Activated T-cell treated with anti-CD3 and anti-CD28 coated beads, Interleukin-2, amount 50 U/mL, for 72 hours (primary cell): ENCODE measurements at regions not wholly inside any gene's neighbourhood (a gene's known extent, or its start where the extent isn't known, plus 50 kb on each side); places are given as distances from the start of the nearest gene placed in this dataset.
"Not testable (repeated sequence)": the region's sequence is repeated elsewhere in the genome, so short reads cannot be mapped to it uniquely, and the experiment has no call there.

Source experiments
- ATAC-seq, 2 donors: fragments of 150-1000 bp; cut with Tn5 transposase; replicated peaks in 1 of 2; 2 replicates each; pipeline ENCODE4 v1.10.0; 2021; ENCODE audit warnings: moderate library complexity in 2 of 2, mild to moderate bottlenecking in 1 of 2
- DNase-seq, 2 donors: peaks; one replicate each; pipeline ENCODE4 v3.0.0; 2021 to 2022; ENCODE audit warnings: mixed read lengths in 1 of 2
- H3K27ac Mint-ChIP-seq: one replicate; pipeline ENCODE4 v1.8.0; 2022; ENCODE audit warnings: mild to moderate bottlenecking, moderate library complexity, mixed read lengths
- H3K27me3 Mint-ChIP-seq: one replicate; pipeline ENCODE4 v1.8.0; 2022; ENCODE audit warnings: low read depth, mixed read lengths
- H3K36me3 Mint-ChIP-seq, 2 donors: one replicate each; pipeline ENCODE4 v1.8.0; 2022; ENCODE audit warnings: mixed read lengths in 2 of 2, mild to moderate bottlenecking in 1 of 2; ENCODE audit not compliant: insufficient read depth in 2 of 2
- H3K4me1 Mint-ChIP-seq: one replicate; pipeline ENCODE4 v1.8.0; 2022; ENCODE audit warnings: low read depth, mixed read lengths
- H3K4me3 Mint-ChIP-seq, 2 donors: one replicate each; pipeline ENCODE4 v1.8.0; 2022; ENCODE audit warnings: mild to moderate bottlenecking in 2 of 2, mixed read lengths in 2 of 2, moderate library complexity in 2 of 2
- H3K9me3 Mint-ChIP-seq, 2 donors: one replicate each; pipeline ENCODE4 v1.8.0; 2022; ENCODE audit warnings: mixed read lengths in 2 of 2

DNA sequence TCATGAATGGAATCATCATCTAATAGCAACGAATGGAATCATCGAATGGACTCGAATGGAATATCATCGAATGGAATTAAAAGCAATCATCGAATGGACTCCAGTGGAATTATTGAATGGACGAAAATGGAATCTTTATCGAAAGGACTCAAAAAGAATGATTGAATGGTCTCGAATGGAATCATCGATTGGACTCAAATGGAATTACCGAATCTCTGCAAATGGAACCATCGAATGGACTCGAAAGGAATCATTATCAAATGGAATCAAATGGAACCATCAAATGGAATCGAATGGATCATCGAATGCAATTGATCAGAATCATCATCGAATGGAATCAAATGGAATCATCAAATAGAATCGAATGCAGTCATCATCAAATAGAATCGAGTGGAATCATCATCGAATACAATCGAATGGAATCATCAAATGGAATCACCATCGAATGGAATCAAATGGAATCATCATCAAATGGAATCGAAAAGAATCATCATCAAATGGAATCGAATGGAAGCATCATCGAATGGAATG, 225.7 kb downstream of the SHCBP1 start:
- not testable (repeated sequence) for H3K4me3 Mint-ChIP-seq, DNase-seq, ATAC-seq, H3K27me3 Mint-ChIP-seq, H3K4me1 Mint-ChIP-seq, H3K27ac Mint-ChIP-seq
- Mint-ChIP-seq H3K36me3 (peaks cover 20 to 22% of the 10 kb centered on the region in 2 donors), H3K9me3 (peaks cover 13 to 16% of the 10 kb centered on the region in 2 donors)

DNA sequence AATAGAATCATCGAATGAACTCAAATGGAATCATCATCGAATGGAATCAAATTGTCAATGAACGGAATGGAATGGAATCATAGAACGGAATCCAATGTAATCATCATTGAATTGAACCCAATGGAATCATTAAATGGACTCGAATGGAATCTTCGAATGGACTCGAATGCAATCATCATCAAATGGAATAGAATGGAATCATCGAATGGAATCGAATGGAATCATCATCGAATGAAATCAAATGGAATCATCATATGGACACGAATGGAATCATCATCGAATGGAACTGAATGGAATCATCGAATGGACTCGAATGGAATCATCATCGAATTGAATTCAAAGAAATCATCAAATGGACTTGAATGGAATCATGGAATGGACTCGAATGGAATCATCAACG, 226.2 kb downstream of the SHCBP1 start:
- not testable (repeated sequence) for ATAC-seq, H3K27ac Mint-ChIP-seq, H3K4me3 Mint-ChIP-seq, DNase-seq, H3K4me1 Mint-ChIP-seq, H3K27me3 Mint-ChIP-seq
- H3K36me3 Mint-ChIP-seq: peaks cover 20 to 22% of the 10 kb centered on the region in 2 donors
- peaks cover 13 to 16% of the 10 kb centered on the region in 2 donors for H3K9me3 Mint-ChIP-seq

- DNase-seq, H3K4me1 Mint-ChIP-seq, H3K27ac Mint-ChIP-seq, H3K4me3 Mint-ChIP-seq, H3K27me3 Mint-ChIP-seq, ATAC-seq: not testable (repeated sequence)
- Mint-ChIP-seq H3K36me3 (peaks cover 22% of the 10 kb centered on the region in 2 donors), H3K9me3 (peaks cover 13 to 16% of the 10 kb centered on the region in 2 donors)
Measured at GRCh38 chr16:46394149-46394548, 227.0 kb downstream of the SHCBP1 start.

- not testable (repeated sequence) for ATAC-seq, H3K27ac Mint-ChIP-seq, H3K4me1 Mint-ChIP-seq, H3K4me3 Mint-ChIP-seq, H3K27me3 Mint-ChIP-seq
- DNase-seq: peak in 1 of 2 donors; percentile 53
- peaks cover 22% of the 10 kb centered on the region in 2 donors for H3K36me3 Mint-ChIP-seq
- peaks cover 13 to 16% of the 10 kb centered on the region in 2 donors for H3K9me3 Mint-ChIP-seq
Measured at GRCh38 chr16:46392930-46393722, 228.1 kb downstream of the SHCBP1 start.

DNA sequence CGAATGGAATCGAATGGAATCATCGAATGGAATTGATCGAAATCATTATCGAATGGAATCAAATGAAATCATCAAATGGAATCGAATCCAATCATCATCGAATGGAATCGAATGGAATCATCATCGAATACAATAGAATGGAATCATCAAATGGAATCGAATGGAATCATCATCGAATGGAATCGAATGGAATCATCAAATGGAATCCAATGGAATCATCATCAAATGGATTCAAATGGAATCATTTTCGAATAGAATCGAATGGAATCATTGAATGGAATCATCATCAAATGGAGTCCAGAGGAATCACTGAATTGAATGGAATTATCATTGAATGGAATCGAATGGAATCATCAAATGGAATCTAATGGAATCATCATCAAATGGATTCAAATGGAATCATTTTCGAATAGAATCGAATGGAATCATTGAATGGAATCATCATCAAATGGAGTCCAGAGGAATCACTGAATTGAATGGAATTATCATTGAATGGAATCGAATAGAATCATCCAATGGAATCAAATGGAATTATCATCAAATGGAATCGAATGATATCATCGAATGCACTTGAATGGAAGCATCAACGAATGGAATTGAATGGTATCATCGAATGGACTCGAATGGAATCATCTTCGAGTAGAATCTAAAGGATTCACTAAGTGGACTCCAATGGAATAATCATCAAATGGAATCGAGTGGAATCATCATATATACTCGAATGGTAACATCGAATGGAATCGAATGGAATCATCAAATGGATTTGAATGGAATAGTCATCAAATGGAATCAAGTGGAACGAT, 230.3 kb downstream of the SHCBP1 start:
- H3K27ac Mint-ChIP-seq, ATAC-seq, H3K4me1 Mint-ChIP-seq, H3K27me3 Mint-ChIP-seq, H3K4me3 Mint-ChIP-seq: not testable (repeated sequence)
- Mint-ChIP-seq H3K9me3 (peaks cover 17 to 20% of the 10 kb centered on the region in 2 donors), H3K36me3 (peaks cover 27 to 31% of the 10 kb centered on the region in 2 donors)
- DNase-seq: peak in 1 of 2 donors; percentile 73

DNA sequence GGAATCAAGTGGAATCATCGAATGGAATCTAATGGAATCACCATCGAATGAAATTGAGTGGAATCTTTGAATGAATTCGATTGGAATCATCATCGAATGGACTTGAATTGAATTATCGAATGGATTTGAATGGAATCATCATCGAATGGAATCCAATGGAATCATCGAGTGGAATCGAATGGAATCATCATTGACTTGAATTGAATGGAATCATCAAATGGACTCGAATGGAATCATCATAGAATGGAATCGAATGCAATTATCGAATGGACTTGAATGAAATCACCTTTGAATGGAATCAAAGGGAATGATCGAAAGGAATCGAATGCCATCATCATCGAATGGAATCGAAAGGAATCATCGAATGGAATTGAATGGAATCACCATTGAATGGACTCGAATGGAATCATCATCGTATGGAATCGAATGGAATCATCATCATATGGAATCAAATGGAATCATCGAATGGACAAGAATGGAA, 231.6 kb downstream of the SHCBP1 start:
- not testable (repeated sequence) for ATAC-seq, H3K4me1 Mint-ChIP-seq, H3K4me3 Mint-ChIP-seq, H3K27me3 Mint-ChIP-seq
- peak; percentile 51 to 93 for DNase-seq
- Mint-ChIP-seq H3K27ac (peak overlapping the region; percentile 0), H3K9me3 (peaks cover 15 to 18% of the 10 kb centered on the region in 2 donors), H3K36me3 (peaks cover 23 to 33% of the 10 kb centered on the region in 2 donors)

- DNase-seq, H3K4me1 Mint-ChIP-seq, ATAC-seq, H3K27ac Mint-ChIP-seq, H3K27me3 Mint-ChIP-seq, H3K4me3 Mint-ChIP-seq: not testable (repeated sequence)
- peaks cover 15 to 16% of the 10 kb centered on the region in 2 donors for H3K9me3 Mint-ChIP-seq
- peaks cover 23 to 33% of the 10 kb centered on the region in 2 donors for H3K36me3 Mint-ChIP-seq
Measured at GRCh38 chr16:46388939-46389491, 232.2 kb downstream of the SHCBP1 start.

DNA sequence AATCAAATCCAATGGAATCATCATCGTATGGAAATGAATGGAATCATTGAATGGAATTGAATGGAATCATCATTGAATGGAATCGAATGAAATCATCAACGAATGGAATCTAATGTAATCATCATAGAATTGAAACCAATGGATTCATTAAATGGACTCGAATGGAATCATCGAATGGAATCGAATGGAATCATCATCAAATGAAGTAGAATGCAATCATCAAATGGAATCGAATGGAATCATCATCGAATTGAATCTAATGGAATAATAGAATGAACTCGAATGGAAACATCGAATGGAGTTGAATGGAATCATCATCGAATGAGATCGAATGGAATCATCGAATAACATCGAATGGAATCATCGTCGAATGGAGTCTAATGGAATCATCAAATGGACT, 232.8 kb downstream of the SHCBP1 start:
- Mint-ChIP-seq H3K36me3 (peaks cover 22 to 34% of the 10 kb centered on the region in 2 donors), H3K9me3 (peaks cover 16 to 17% of the 10 kb centered on the region in 2 donors)
- H3K27ac Mint-ChIP-seq, H3K4me3 Mint-ChIP-seq, DNase-seq, H3K27me3 Mint-ChIP-seq, ATAC-seq, H3K4me1 Mint-ChIP-seq: not testable (repeated sequence)

DNA sequence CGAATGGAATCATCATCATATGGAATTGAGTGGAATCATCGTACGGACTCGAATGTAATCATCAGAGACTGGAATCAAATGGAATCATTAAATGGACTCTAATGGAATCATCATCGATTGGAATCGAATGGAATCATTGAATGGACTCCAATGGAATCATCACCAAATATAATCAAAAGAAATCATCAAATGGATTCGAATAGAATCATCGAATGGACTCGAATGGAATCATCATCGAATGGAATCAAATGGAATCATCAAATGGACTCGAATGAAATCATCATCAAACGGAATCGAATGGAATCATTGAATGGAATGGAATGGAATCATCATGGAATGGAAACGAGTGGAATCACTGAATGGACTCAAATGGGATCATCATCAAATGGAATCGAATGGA, 233.5 kb downstream of the SHCBP1 start:
- peaks cover 22 to 34% of the 10 kb centered on the region in 2 donors for H3K36me3 Mint-ChIP-seq
- H3K4me1 Mint-ChIP-seq, H3K27me3 Mint-ChIP-seq, H3K27ac Mint-ChIP-seq, ATAC-seq, H3K4me3 Mint-ChIP-seq: not testable (repeated sequence)
- peaks cover 16 to 17% of the 10 kb centered on the region in 2 donors for H3K9me3 Mint-ChIP-seq
- DNase-seq: peak; percentile 41 to 90

DNA sequence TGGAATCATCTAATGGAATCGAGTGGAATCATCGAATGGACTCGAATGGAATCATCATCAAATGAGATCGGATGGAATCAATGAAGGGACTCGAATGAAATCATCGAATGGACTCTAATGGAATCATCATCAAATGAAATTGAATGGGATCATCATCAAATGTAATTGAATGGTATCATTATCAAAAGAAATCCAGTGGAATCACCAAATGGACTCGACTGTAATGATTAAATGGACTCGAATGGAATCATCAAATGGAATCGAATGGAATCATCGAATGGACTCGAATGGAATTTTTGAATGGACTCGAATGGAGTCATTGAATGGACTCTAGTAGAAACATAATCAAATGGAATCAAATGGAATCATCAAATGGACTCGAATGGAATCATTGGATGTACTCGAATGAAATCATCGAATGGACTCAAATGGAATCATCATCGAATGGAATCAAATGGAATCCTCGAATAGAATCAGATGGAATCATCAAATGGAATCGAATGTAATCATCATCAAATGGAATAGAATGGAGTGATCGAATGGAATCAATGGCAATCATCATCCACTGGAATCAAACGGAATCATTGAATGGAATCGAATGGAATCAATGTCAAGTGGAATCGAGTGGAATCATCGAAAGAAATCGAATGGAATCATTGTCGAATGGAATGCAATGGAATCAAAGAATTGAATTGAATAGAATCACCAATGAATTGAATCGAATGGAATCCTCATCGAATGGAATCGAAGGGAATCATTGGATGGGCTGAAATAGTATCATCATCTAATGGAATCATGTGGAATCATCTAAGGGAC, 234.2 kb downstream of the SHCBP1 start:
- ATAC-seq (peak in 1 of 2 donors; percentile 8), DNase-seq (peak; percentile 18 to 79)
- Mint-ChIP-seq H3K9me3 (peaks cover 18% of the 10 kb centered on the region in 2 donors), H3K36me3 (peaks cover 23 to 36% of the 10 kb centered on the region in 2 donors)
- not testable (repeated sequence) for H3K4me3 Mint-ChIP-seq, H3K27ac Mint-ChIP-seq, H3K27me3 Mint-ChIP-seq, H3K4me1 Mint-ChIP-seq

DNA sequence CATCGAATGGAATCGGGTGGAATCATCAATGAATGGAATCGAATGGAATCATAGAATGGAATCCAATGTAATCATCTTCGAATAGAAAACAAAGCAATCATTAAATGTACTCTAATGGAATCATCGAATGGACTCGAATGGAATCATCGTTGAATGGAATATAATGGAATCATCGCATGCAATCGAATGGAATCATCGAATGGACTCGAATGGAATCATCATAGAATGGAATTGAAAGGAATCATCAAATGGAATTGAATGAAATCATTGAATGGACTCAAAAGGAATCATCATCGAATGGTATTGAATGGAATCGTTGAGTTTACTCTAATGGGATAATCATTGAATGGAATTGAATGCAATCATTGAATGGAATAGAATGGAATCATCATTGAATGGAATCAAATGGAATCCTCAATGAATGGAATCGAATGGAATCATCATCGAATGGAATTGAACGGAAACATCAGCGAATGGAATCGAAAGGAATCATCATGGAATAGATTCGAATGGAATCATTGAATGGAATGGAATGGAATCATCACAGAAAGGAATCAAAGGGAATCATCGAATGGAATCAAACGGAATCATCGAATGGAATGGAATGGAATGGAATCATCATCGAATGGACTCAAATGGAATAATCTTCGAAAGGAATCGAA, 234.9 kb downstream of the SHCBP1 start:
- H3K4me3 Mint-ChIP-seq, H3K4me1 Mint-ChIP-seq, DNase-seq, ATAC-seq, H3K27ac Mint-ChIP-seq, H3K27me3 Mint-ChIP-seq: not testable (repeated sequence)
- peaks cover 25 to 34% of the 10 kb centered on the region in 2 donors for H3K36me3 Mint-ChIP-seq
- peaks cover 15 to 19% of the 10 kb centered on the region in 2 donors for H3K9me3 Mint-ChIP-seq
